Mammary epithelial cell (primary cell): ENCODE measurements at regions not wholly inside any gene's neighbourhood (a gene's known extent, or its start where the extent isn't known, plus 50 kb on each side); places are given as distances from the start of the nearest gene placed in this dataset.

ENCODE experiments used
- EZH2 ChIP-seq: IDR thresholded peaks from 2 replicates; pipeline ENCODE4 v1.6.1; 2012; ENCODE audit warnings: low read length, inconsistent platforms, borderline replicate concordance
- TF ChIP-seq, protein P1 (sequence below), 2 donors: IDR thresholded peaks in 1 of 2; conservative IDR thresholded peaks in 1 of 2; 2 replicates each; pipeline ENCODE4 v1.5.1; 2011 to 2012; ENCODE audit warnings: inconsistent platforms in 2 of 2, low read length in 2 of 2, mild to moderate bottlenecking in 2 of 2, control low read depth in 1 of 2, low read depth in 1 of 2; ENCODE audit not compliant: insufficient read depth in 1 of 2; ENCODE audit errors: extremely low read depth in 1 of 2

- TF ChIP-seq EZH2 = no peak
- TF ChIP-seq, protein P1, sequence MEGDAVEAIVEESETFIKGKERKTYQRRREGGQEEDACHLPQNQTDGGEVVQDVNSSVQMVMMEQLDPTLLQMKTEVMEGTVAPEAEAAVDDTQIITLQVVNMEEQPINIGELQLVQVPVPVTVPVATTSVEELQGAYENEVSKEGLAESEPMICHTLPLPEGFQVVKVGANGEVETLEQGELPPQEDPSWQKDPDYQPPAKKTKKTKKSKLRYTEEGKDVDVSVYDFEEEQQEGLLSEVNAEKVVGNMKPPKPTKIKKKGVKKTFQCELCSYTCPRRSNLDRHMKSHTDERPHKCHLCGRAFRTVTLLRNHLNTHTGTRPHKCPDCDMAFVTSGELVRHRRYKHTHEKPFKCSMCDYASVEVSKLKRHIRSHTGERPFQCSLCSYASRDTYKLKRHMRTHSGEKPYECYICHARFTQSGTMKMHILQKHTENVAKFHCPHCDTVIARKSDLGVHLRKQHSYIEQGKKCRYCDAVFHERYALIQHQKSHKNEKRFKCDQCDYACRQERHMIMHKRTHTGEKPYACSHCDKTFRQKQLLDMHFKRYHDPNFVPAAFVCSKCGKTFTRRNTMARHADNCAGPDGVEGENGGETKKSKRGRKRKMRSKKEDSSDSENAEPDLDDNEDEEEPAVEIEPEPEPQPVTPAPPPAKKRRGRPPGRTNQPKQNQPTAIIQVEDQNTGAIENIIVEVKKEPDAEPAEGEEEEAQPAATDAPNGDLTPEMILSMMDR (conservative IDR thresholded peaks at IDR 0.05 in 1 of 2, IDR thresholded peaks at IDR 0.05 in 1 of 2; ENCODE audit: extremely low read depth in 1 of 2, insufficient read depth in 1 of 2, low read depth in 1 of 2, low read length in 2 of 2) = no peak
Measured at GRCh38 chr3:80227216-80227615, 459.4 kb upstream of the ROBO1 start.
